HCT116 (cell line): ENCODE measurements at regions not wholly inside any gene's neighbourhood (a gene's known extent, or its start where the extent isn't known, plus 50 kb on each side); places are given as distances from the start of the nearest gene placed in this dataset.
A peak's percentile ranks its signal among the peaks of the same experiment; 100 is the strongest.

ENCODE experiments used
- ATAC-seq: fragments of 200-7000 bp; cut with Tn5 transposase; 2 replicates; pipeline ENCODE4 v1.9.1; 2020; ENCODE audit warnings: mild to moderate bottlenecking, moderate library complexity
- BruUV-seq: library from RNA; stranded (reverse); fragments of 400-500 nt; replicated peaks from 2 replicates; lab custom pipeline; 2021; lab: Mats Ljungman, UMichigan
- CTCF ChIA-PET: fragments of 300-600 bp; sonication (Branson Sonifier 250); formaldehyde crosslinking; loops from one replicate; lab custom pipeline; 2021; ENCODE audit warnings: antibody characterized with exemption; lab: Charles Lee
- POLR2A ChIA-PET: fragments of 300-600, 350-600 bp; sonication (Branson Sonifier 250); formaldehyde crosslinking; loops from one replicate; lab custom pipeline; 2021; ENCODE audit warnings: antibody characterized with exemption; lab: Charles Lee
- RAD21 ChIA-PET, 2 experiments: fragments of 300-600 bp; sonication (Branson Sonifier 250); formaldehyde crosslinking; loops; one replicate each; lab custom pipeline; 2023; ENCODE audit warnings: low total read pairs in 2 of 2; ENCODE audit not compliant: uncharacterized antibody in 2 of 2, unreplicated experiment in 2 of 2, low non-redundant PET in 1 of 2; lab: Charles Lee
- DNase-seq: peaks from one replicate; pipeline ENCODE4 v3.0.0-alpha.2; 2010; ENCODE audit warnings: low read depth, low spot score
- H2AFZ ChIP-seq: fragments of 200-600 bp; shearing (Covaris generic), sonication (generic); 2 replicates; pipeline ENCODE4 v1.6.1; 2017; ENCODE audit warnings: low read depth, mixed run types, mixed read lengths, antibody characterized with exemption, low read length; ENCODE audit not compliant: poor library complexity, severe bottlenecking
- H3K27ac ChIP-seq: 2 replicates; pipeline ENCODE4 v1.5.1; 2012; ENCODE audit warnings: low read depth, low read length
- H3K27me3 ChIP-seq: fragments of 200-600 bp; sonication (generic); 2 replicates; pipeline ENCODE4 v1.6.1; 2016; ENCODE audit warnings: mixed run types, low read length, mixed read lengths; ENCODE audit not compliant: insufficient read depth
- H3K36me3 ChIP-seq, 2 experiments: fragments of 200-500 bp in 1 of 2; fragments of 200-600 bp in 1 of 2; sonication (Bioruptor generic) in 1 of 2; sonication (generic) in 1 of 2; 2 replicates each; pipeline versions ENCODE4 v1.5.1 to v1.6.1; 2014 to 2016; ENCODE audit warnings: low read length in 2 of 2, inconsistent platforms in 1 of 2, mixed read lengths in 1 of 2, mixed run types in 1 of 2; ENCODE audit not compliant: insufficient read depth in 2 of 2, control insufficient read depth in 1 of 2
- H3K4me1 ChIP-seq, 2 experiments: fragments of 200-600 bp in 1 of 2; sonication (generic) in 1 of 2; 2 replicates each; pipeline versions ENCODE4 v1.5.1 to v1.6.1; 2012 to 2017; ENCODE audit warnings: low read length in 2 of 2, inconsistent platforms in 1 of 2, mild to moderate bottlenecking in 1 of 2, mixed read lengths in 1 of 2, mixed run types in 1 of 2, moderate library complexity in 1 of 2; ENCODE audit not compliant: insufficient read depth in 2 of 2, control insufficient read depth in 1 of 2
- H3K4me2 ChIP-seq: fragments of 200-600 bp; sonication (generic); 2 replicates; pipeline ENCODE4 v1.6.1; 2017; ENCODE audit warnings: mixed run types, low read length, mixed read lengths
- H3K4me3 ChIP-seq, 2 experiments: fragments of 200-600 bp in 1 of 2; sonication (generic) in 1 of 2; replicated peaks in 1 of 2; 2 replicates each; pipeline ENCODE4 v1.5.1; 2011 to 2016; ENCODE audit warnings: low read length in 2 of 2, control low read depth in 1 of 2, low read depth in 1 of 2, mild to moderate bottlenecking in 1 of 2, mixed read lengths in 1 of 2, mixed run types in 1 of 2
- H3K79me2 ChIP-seq: fragments of 200-600 bp; sonication (generic); 2 replicates; pipeline ENCODE4 v1.6.1; 2017; ENCODE audit warnings: mild to moderate bottlenecking, mixed run types, low read length, moderate library complexity, mixed read lengths; ENCODE audit not compliant: insufficient read depth
- H3K9ac ChIP-seq: fragments of 200-600 bp; sonication (generic); 2 replicates; pipeline ENCODE4 v1.6.1; 2016; ENCODE audit warnings: low read length, mixed read lengths
- H3K9me2 ChIP-seq: fragments of 200-600 bp; sonication (generic), shearing (Covaris generic); 2 replicates; pipeline ENCODE4 v1.6.1; 2017; ENCODE audit warnings: mixed run types, mild to moderate bottlenecking, moderate library complexity; ENCODE audit not compliant: insufficient read depth
- H3K9me3 ChIP-seq, 2 experiments: fragments of 200-500 bp in 1 of 2; fragments of 200-600 bp in 1 of 2; sonication (Bioruptor generic) in 1 of 2; sonication (generic) in 1 of 2; 2 replicates each; pipeline ENCODE4 v1.6.1; 2014 to 2017; ENCODE audit warnings: low read length in 2 of 2, mixed read lengths in 2 of 2, inconsistent platforms in 1 of 2, low read depth in 1 of 2, mild to moderate bottlenecking in 1 of 2, mixed run types in 1 of 2, moderate library complexity in 1 of 2; ENCODE audit not compliant: control insufficient read depth in 1 of 2, insufficient read depth in 1 of 2
- H4K20me1 ChIP-seq: fragments of 200-600 bp; sonication (generic), shearing (Covaris generic); 2 replicates; pipeline ENCODE4 v1.6.1; 2017; ENCODE audit warnings: mixed run types, mild to moderate bottlenecking, moderate library complexity; ENCODE audit not compliant: insufficient read depth
- EZH2 ChIP-seq: fragments of 200-600 bp; sonication (generic); IDR thresholded peaks from 2 replicates; pipeline ENCODE4 v1.6.1; 2017; ENCODE audit warnings: antibody characterized with exemption, mixed run types
- EZH2phosphoT487 ChIP-seq: fragments of 200-600 bp; IDR thresholded peaks from 2 replicates; pipeline ENCODE4 v1.6.1; 2018; ENCODE audit warnings: antibody characterized with exemption, borderline replicate concordance
- FOSL1 ChIP-seq: IDR thresholded peaks from 2 replicates; pipeline ENCODE4 v1.6.1; 2012; ENCODE audit warnings: low read depth
- RAD21 ChIP-seq: IDR thresholded peaks from 2 replicates; pipeline ENCODE4 v1.6.1; 2012; ENCODE audit warnings: low read depth, mild to moderate bottlenecking
- ZFX ChIP-seq: fragments of 450-650 bp; IDR thresholded peaks from 2 replicates; pipeline ENCODE4 v1.6.1; 2017
- ZNF274 ChIP-seq: fragments of 200-500 bp; sonication (Bioruptor generic); IDR thresholded peaks from 2 replicates; pipeline ENCODE4 v1.6.1; 2014; ENCODE audit warnings: mild to moderate bottlenecking, low read depth, low read length, inconsistent platforms
- intact Hi-C: fragments of 100-400 bp; cut with micrococcal nuclease; formaldehyde crosslinking; loops from 2 replicates; pipeline ENCODE4 v1.10.0; 2022
- TF ChIP-seq, protein P1 (sequence below), 3 experiments: fragments of 200-600 bp in 1 of 3; sonication (generic) in 1 of 3; IDR thresholded peaks in 2 of 3; conservative IDR thresholded peaks in 1 of 3; 2 replicates each; pipeline ENCODE4 v1.5.1; 2012 to 2017; ENCODE audit warnings: low read depth in 2 of 3, low read length in 2 of 3, antibody characterized with exemption in 1 of 3, borderline replicate concordance in 1 of 3, control low read depth in 1 of 3, mild to moderate bottlenecking in 1 of 3, mixed read lengths in 1 of 3, mixed run types in 1 of 3, moderate library complexity in 1 of 3; ENCODE audit not compliant: insufficient read depth in 1 of 3

- no peaks in the 10 kb centered on the region for H3K27me3 ChIP-seq
- intact Hi-C loops: no loop called here
- H3K9me2 ChIP-seq: no peaks in the 10 kb centered on the region
- DNase-seq (no peak), ATAC-seq (no peak)
- H3K4me2 ChIP-seq: no peak overlapping the region
- no peak overlapping the region for H2AFZ ChIP-seq
- no peak overlapping the region for H3K9ac ChIP-seq
- BruUV-seq: no TSS peak
- H3K36me3 ChIP-seq: no peaks in the 10 kb centered on the region
- no peaks in the 10 kb centered on the region for H3K9me3 ChIP-seq
- no peaks in the 10 kb centered on the region for H4K20me1 ChIP-seq
- no peaks in the 10 kb centered on the region for H3K79me2 ChIP-seq
- no peak for TF ChIP-seq EZH2
- TF ChIP-seq ZFX: no peak
- TF ChIP-seq FOSL1: no peak
- TF ChIP-seq ZNF274: no peak
- ChIA-PET POLR2A (no interaction called here), CTCF (interaction anchor here (1.4 to 2.4 kb wide), 2 partner anchors 29 to 459 kb away, joined by 3 to 6 read pairs; no protein-coding TSS in a partner anchor), RAD21 (no interaction called here)
- no peak overlapping the region for H3K4me3 ChIP-seq
- no peaks in the 10 kb centered on the region; a peak in 1 of 4 replicates for H3K4me1 ChIP-seq
- H3K27ac ChIP-seq: no peak overlapping the region
Measured at GRCh38 chr20:2236256-2236655, 59.5 kb upstream of the TGM3 start.

- Histone ChIP-seq H3K27me3 (no peaks in the 10 kb centered on the region), H4K20me1 (no peaks in the 10 kb centered on the region)
- TF ChIP-seq EZH2 (no peak), RAD21 (peak; percentile 33; the same call in 1 of the 2 replicates), EZH2phosphoT487 (no peak)
- TF ChIP-seq, protein P1, sequence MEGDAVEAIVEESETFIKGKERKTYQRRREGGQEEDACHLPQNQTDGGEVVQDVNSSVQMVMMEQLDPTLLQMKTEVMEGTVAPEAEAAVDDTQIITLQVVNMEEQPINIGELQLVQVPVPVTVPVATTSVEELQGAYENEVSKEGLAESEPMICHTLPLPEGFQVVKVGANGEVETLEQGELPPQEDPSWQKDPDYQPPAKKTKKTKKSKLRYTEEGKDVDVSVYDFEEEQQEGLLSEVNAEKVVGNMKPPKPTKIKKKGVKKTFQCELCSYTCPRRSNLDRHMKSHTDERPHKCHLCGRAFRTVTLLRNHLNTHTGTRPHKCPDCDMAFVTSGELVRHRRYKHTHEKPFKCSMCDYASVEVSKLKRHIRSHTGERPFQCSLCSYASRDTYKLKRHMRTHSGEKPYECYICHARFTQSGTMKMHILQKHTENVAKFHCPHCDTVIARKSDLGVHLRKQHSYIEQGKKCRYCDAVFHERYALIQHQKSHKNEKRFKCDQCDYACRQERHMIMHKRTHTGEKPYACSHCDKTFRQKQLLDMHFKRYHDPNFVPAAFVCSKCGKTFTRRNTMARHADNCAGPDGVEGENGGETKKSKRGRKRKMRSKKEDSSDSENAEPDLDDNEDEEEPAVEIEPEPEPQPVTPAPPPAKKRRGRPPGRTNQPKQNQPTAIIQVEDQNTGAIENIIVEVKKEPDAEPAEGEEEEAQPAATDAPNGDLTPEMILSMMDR (IDR thresholded peaks at IDR 0.05 in 2 of 3, conservative IDR thresholded peaks at IDR 0.05 in 1 of 3; ENCODE audit: borderline replicate concordance in 1 of 3, insufficient read depth in 1 of 3, low read depth in 2 of 3, low read length in 2 of 3): 0 out of 6 replicates have a peak, but pooled peaks of 1 of the 3 experiments have one; percentile 8
- TF ChIP-seq, all 23 proteins: peak for 2
- DNase-seq (no peak), ATAC-seq (no peak)
- BruUV-seq: no TSS peak
- RAD21 ChIA-PET: no interaction called here
- Histone ChIP-seq H3K9ac (no peak overlapping the region), H3K27ac (no peak overlapping the region), H3K4me1 (no peaks in the 10 kb centered on the region; a peak in 1 of 4 replicates), H3K9me2 (no peaks in the 10 kb centered on the region), H3K4me3 (no peak overlapping the region), H3K9me3 (no peaks in the 10 kb centered on the region), H3K79me2 (no peaks in the 10 kb centered on the region), H3K4me2 (no peak overlapping the region), H2AFZ (no peak overlapping the region), H3K36me3 (no peaks in the 10 kb centered on the region)
- intact Hi-C loops: no loop called here
- CTCF ChIA-PET: interaction anchor here (1.4 kb wide), 1 partner anchor 460 kb away, joined by 3 read pairs; no protein-coding TSS in a partner anchor
- POLR2A ChIA-PET: no interaction called here
Measured at GRCh38 chr20:2237059-2237458, 58.7 kb upstream of the TGM3 start.
